GM23248 (cell line): ENCODE measurements at regions not wholly inside any gene's neighbourhood (a gene's known extent, or its start where the extent isn't known, plus 50 kb on each side); places are given as distances from the start of the nearest gene placed in this dataset.

Source experiments
- DNase-seq: peaks from one replicate; pipeline ENCODE4 v3.0.0-alpha.2; 2015
- H2AFZ ChIP-seq: fragments of 200-600 bp; sonication (generic); 2 replicates; pipeline ENCODE4 v1.6.1; 2016; ENCODE audit warnings: antibody characterized with exemption
- H3F3A ChIP-seq: fragments of 200-600 bp; sonication (generic); 2 replicates; pipeline ENCODE4 v1.6.1; 2016; ENCODE audit warnings: mild to moderate bottlenecking, antibody characterized with exemption, mixed run types; ENCODE audit not compliant: insufficient read depth
- H3K27ac ChIP-seq: fragments of 200-600 bp; sonication (generic); 2 replicates; pipeline ENCODE4 v1.5.1; 2016; ENCODE audit warnings: mild to moderate bottlenecking
- H3K27me3 ChIP-seq: fragments of 200-600 bp; sonication (generic); replicated peaks from 2 replicates; pipeline ENCODE4 v1.6.1; 2016; ENCODE audit warnings: mild to moderate bottlenecking; ENCODE audit not compliant: insufficient read depth
- H3K36me3 ChIP-seq: fragments of 200-600 bp; sonication (generic); 2 replicates; pipeline ENCODE4 v1.6.1; 2016; ENCODE audit warnings: low read depth, mild to moderate bottlenecking
- H3K4me1 ChIP-seq: fragments of 200-600 bp; sonication (generic); 2 replicates; pipeline ENCODE4 v1.6.1; 2016; ENCODE audit warnings: mild to moderate bottlenecking; ENCODE audit not compliant: insufficient read depth
- H3K4me2 ChIP-seq: fragments of 200-600 bp; sonication (generic); one replicate; pipeline ENCODE4 v1.6.1; 2016; ENCODE audit warnings: mild to moderate bottlenecking; ENCODE audit not compliant: unreplicated experiment
- H3K4me3 ChIP-seq: fragments of 200-600 bp; sonication (generic); 2 replicates; pipeline ENCODE4 v1.5.1; 2016; ENCODE audit warnings: mild to moderate bottlenecking
- H3K79me2 ChIP-seq: fragments of 200-600 bp; sonication (generic); 2 replicates; pipeline ENCODE4 v1.6.1; 2016; ENCODE audit warnings: mild to moderate bottlenecking; ENCODE audit not compliant: insufficient read depth
- H3K9ac ChIP-seq: fragments of 200-600 bp; sonication (generic); 2 replicates; pipeline ENCODE4 v1.6.1; 2016; ENCODE audit warnings: mild to moderate bottlenecking
- H3K9me2 ChIP-seq: fragments of 200-600 bp; sonication (generic); 2 replicates; pipeline ENCODE4 v1.6.1; 2016; ENCODE audit warnings: mixed run types, mild to moderate bottlenecking, moderate library complexity; ENCODE audit not compliant: insufficient read depth
- H3K9me3 ChIP-seq: fragments of 200-600 bp; sonication (generic); one replicate; pipeline ENCODE4 v1.6.1; 2017; ENCODE audit warnings: low read depth
- H4K20me1 ChIP-seq: fragments of 200-600 bp; sonication (generic); 2 replicates; pipeline ENCODE4 v1.6.0; 2016; ENCODE audit not compliant: insufficient read depth
- EZH2 ChIP-seq: fragments of 200-600 bp; sonication (generic); IDR thresholded peaks from 2 replicates; pipeline ENCODE4 v1.6.1; 2018; ENCODE audit warnings: antibody characterized with exemption, mild to moderate bottlenecking; ENCODE audit not compliant: insufficient read depth, poor library complexity, severe bottlenecking
- EZH2phosphoT487 ChIP-seq: fragments of 200-600 bp; sonication (generic); IDR thresholded peaks from 2 replicates; pipeline ENCODE4 v1.6.1; 2018; ENCODE audit warnings: antibody characterized with exemption, moderate library complexity, mild to moderate bottlenecking, low read depth; ENCODE audit not compliant: insufficient read depth
- WGBS, 2 experiments: methylation state at CpG; one replicate each; pipeline ENCODE4 v1.1.6; 2015 to 2017; ENCODE audit warnings: low lambda C conversion rate in 2 of 2, low coverage in 1 of 2; ENCODE audit errors: missing lambda C conversion rate in 2 of 2; 5-methylcytosine and 5-hydroxymethylcytosine counted together
- in situ Hi-C: fragments of 300-500 bp; cut with MboI; formaldehyde crosslinking; loops from 2 replicates; pipeline ENCODE4 v1.15.0; 2020

GRCh38 chr2:161044921-161045320 is 115.3 kb upstream of the TANK start:
- in situ Hi-C loops: no loop called here
- 47 to 58% methylated on average over 1 of the region's 1 CpG for WGBS, 2 experiments

DNA sequence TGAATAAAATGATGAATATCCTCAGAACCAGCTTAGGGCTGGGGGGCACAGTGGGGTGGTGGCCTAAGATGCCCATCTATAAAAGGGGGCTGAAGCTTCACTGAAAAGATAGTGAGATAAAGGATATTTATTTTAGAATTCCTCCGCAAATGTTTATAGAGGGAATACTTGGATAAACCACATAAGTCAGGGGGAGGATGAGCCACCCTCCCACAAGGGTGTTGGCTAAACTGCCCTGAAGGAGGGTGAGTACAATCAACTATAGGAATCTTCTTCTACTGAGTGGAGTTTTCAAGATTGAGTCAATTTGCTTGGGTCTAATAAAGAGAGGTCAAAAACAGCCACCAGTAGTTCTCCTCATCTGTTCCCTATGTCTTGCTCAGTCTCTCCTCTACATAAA is 114.5 kb upstream of the TANK start:
- in situ Hi-C loops: no loop called here
- H3K27ac ChIP-seq: no peak overlapping the region
- TF ChIP-seq EZH2phosphoT487: no peak
- no peak for TF ChIP-seq EZH2
- H4K20me1 ChIP-seq: no peaks in the 10 kb centered on the region
- no peak overlapping the region for H3K9ac ChIP-seq
- no peaks in the 10 kb centered on the region for H3K9me3 ChIP-seq
- no peaks in the 10 kb centered on the region for H3K79me2 ChIP-seq
- no peaks in the 10 kb centered on the region for H3K27me3 ChIP-seq
- no peak overlapping the region for H3K4me3 ChIP-seq
- H3K36me3 ChIP-seq: no peaks in the 10 kb centered on the region
- peaks cover 22% of the 10 kb centered on the region for H3K4me1 ChIP-seq
- WGBS, 2 experiments: 63 to 64% methylated on average over 1 of the region's 1 CpG
- H3K9me2 ChIP-seq: no peaks in the 10 kb centered on the region
- no peak overlapping the region for H2AFZ ChIP-seq
- peak; percentile 35 for DNase-seq
- H3K4me2 ChIP-seq: peak overlapping the region; percentile 24
- H3F3A ChIP-seq: no peaks in the 10 kb centered on the region

More at GRCh38 chr2:161044921-161045320, 115.3 kb upstream of the TANK start:
- Histone ChIP-seq H3K4me2 (peak overlapping the region; percentile 23), H3K9ac (no peak overlapping the region), H3K36me3 (no peaks in the 10 kb centered on the region), H3F3A (no peaks in the 10 kb centered on the region), H3K27me3 (no peaks in the 10 kb centered on the region), H3K9me2 (no peaks in the 10 kb centered on the region), H2AFZ (no peak overlapping the region), H4K20me1 (no peaks in the 10 kb centered on the region), H3K9me3 (no peaks in the 10 kb centered on the region), H3K4me3 (no peak overlapping the region), H3K4me1 (peaks cover 22% of the 10 kb centered on the region), H3K79me2 (no peaks in the 10 kb centered on the region), H3K27ac (no peak overlapping the region)
- DNase-seq: no peak
- no peak for TF ChIP-seq EZH2phosphoT487
- no peak for TF ChIP-seq EZH2

DNA sequence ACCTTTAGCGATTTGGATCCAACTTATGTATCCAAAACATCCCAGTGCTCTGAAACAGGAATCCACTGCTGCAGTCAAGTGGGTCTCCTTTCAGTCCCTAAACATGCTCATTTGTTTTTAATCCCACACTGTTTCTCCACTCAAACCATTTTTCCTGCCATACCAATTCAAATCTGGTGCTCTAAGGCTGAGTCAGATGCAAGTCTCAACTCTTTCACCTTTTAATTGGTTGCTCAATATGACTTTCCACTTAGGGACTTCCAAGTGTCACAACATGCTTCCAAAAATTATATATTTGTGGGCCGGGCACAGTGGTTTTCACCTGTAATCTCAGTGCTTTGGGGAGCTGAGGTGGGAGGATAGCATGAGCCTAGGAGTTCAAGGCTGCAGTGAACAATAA is 113.4 kb upstream of the TANK start:
- H3K36me3 ChIP-seq: no peaks in the 10 kb centered on the region
- H3K27ac ChIP-seq: no peak overlapping the region
- WGBS, 2 experiments: 49 to 62% methylated on average over 2 of the region's 2 CpGs
- no peaks in the 10 kb centered on the region for H4K20me1 ChIP-seq
- no peaks in the 10 kb centered on the region for H3K79me2 ChIP-seq
- H3K27me3 ChIP-seq: no peaks in the 10 kb centered on the region
- in situ Hi-C loops: no loop called here
- no peak overlapping the region for H3K4me2 ChIP-seq
- H3K4me1 ChIP-seq: peaks cover 22% of the 10 kb centered on the region
- H2AFZ ChIP-seq: no peak overlapping the region
- TF ChIP-seq EZH2phosphoT487 (no peak), EZH2 (no peak)
- H3K9me2 ChIP-seq: no peaks in the 10 kb centered on the region
- no peak overlapping the region for H3K9ac ChIP-seq
- H3K4me3 ChIP-seq: no peak overlapping the region
- DNase-seq: peak; percentile 43
- H3F3A ChIP-seq: no peaks in the 10 kb centered on the region
- H3K9me3 ChIP-seq: no peaks in the 10 kb centered on the region

GRCh38 chr2:161048317-161048716 is 111.9 kb upstream of the TANK start:
- in situ Hi-C loops: no loop called here
- Histone ChIP-seq H4K20me1 (no peaks in the 10 kb centered on the region), H3K27ac (no peak overlapping the region)

GRCh38 chr2:161049559-161049958 is 110.7 kb upstream of the TANK start:
- Histone ChIP-seq H3K4me3 (no peak overlapping the region), H2AFZ (no peak overlapping the region), H3K27me3 (no peaks in the 10 kb centered on the region), H4K20me1 (no peaks in the 10 kb centered on the region), H3K27ac (no peak overlapping the region), H3K4me2 (no peak overlapping the region), H3K9ac (no peak overlapping the region), H3K4me1 (peaks cover 15% of the 10 kb centered on the region), H3K79me2 (no peaks in the 10 kb centered on the region), H3K9me3 (no peaks in the 10 kb centered on the region), H3F3A (no peaks in the 10 kb centered on the region), H3K36me3 (no peaks in the 10 kb centered on the region), H3K9me2 (no peaks in the 10 kb centered on the region)
- 97 to 100% methylated on average over 1 of the region's 1 CpG for WGBS, 2 experiments
- in situ Hi-C loops: no loop called here
- TF ChIP-seq EZH2 (no peak), EZH2phosphoT487 (no peak)
- no peak for DNase-seq

More at GRCh38 chr2:161048317-161048716, 111.9 kb upstream of the TANK start:
- DNase-seq: no peak
- WGBS, 2 experiments: 65 to 66% methylated on average over 3 of the region's 3 CpGs
- Histone ChIP-seq H3K9me2 (no peaks in the 10 kb centered on the region), H3K36me3 (no peaks in the 10 kb centered on the region), H3K27me3 (no peaks in the 10 kb centered on the region), H3K9ac (no peak overlapping the region), H3K9me3 (no peaks in the 10 kb centered on the region), H3K4me2 (no peak overlapping the region), H2AFZ (no peak overlapping the region), H3K4me1 (peaks cover 22% of the 10 kb centered on the region), H3F3A (no peaks in the 10 kb centered on the region), H3K4me3 (no peak overlapping the region), H3K79me2 (no peaks in the 10 kb centered on the region)
- TF ChIP-seq EZH2 (no peak), EZH2phosphoT487 (no peak)
